PC-3 (cell line): ENCODE measurements at regions not wholly inside any gene's neighbourhood (a gene's known extent, or its start where the extent isn't known, plus 50 kb on each side); places are given as distances from the start of the nearest gene placed in this dataset.

Experiments
- ATAC-seq: fragments of 200-7000 bp; cut with Tn5 transposase; 2 replicates; pipeline ENCODE4 v1.9.1; 2020; ENCODE audit warnings: mild to moderate bottlenecking, moderate library complexity
- BruUV-seq: library from RNA; stranded (reverse); fragments of 400-500 nt; replicated peaks from 2 replicates; lab custom pipeline; 2021; lab: Mats Ljungman, UMichigan
- CTCF ChIA-PET: fragments of 300-600 bp; sonication (Branson Sonifier 250); formaldehyde crosslinking; loops from one replicate; lab custom pipeline; 2022; ENCODE audit warnings: antibody characterized with exemption; lab: Charles Lee
- POLR2A ChIA-PET: fragments of 300-600 bp; sonication (Branson Sonifier 250); formaldehyde crosslinking; loops from one replicate; lab custom pipeline; 2022; ENCODE audit warnings: antibody characterized with exemption; ENCODE audit not compliant: unreplicated experiment; lab: Charles Lee
- DNase-seq: peaks from one replicate; pipeline ENCODE4 v3.0.0-alpha.2; 2015
- H2AFZ ChIP-seq: fragments of 300-600 bp; sonication (generic); 2 replicates; pipeline ENCODE4 v1.6.0; 2016; ENCODE audit warnings: antibody characterized with exemption, low read length
- H3F3A ChIP-seq: fragments of 300-600 bp; sonication (generic); one replicate; pipeline ENCODE4 v1.6.0; 2017; ENCODE audit warnings: antibody characterized with exemption, low read length, control low read depth, mild to moderate bottlenecking; ENCODE audit not compliant: unreplicated experiment
- H3K27ac ChIP-seq: fragments of 300-600 bp; sonication (generic); 2 replicates; pipeline ENCODE4 v1.5.1; 2016; ENCODE audit warnings: mild to moderate bottlenecking, low read length
- H3K27me3 ChIP-seq: fragments of 300-600 bp; sonication (generic); 2 replicates; pipeline ENCODE4 v1.6.1; 2016; ENCODE audit warnings: low read length, mixed read lengths
- H3K36me3 ChIP-seq: fragments of 300-600 bp; sonication (generic); 2 replicates; pipeline ENCODE4 v1.6.1; 2016; ENCODE audit warnings: low read depth, mixed run types, low read length, mixed read lengths
- H3K4me1 ChIP-seq: fragments of 300-600 bp; sonication (generic); 2 replicates; pipeline ENCODE4 v1.5.1; 2016; ENCODE audit warnings: low read length; ENCODE audit not compliant: insufficient read depth
- H3K4me2 ChIP-seq: fragments of 300-600 bp; sonication (generic); 2 replicates; pipeline ENCODE4 v1.6.0; 2016; ENCODE audit warnings: low read length
- H3K4me3 ChIP-seq: fragments of 300-600 bp; sonication (generic); 2 replicates; pipeline ENCODE4 v1.5.1; 2016; ENCODE audit warnings: mild to moderate bottlenecking, low read length, mixed read lengths
- H3K79me2 ChIP-seq: fragments of 300-600 bp; sonication (generic); 2 replicates; pipeline ENCODE4 v1.6.1; 2017; ENCODE audit warnings: low read length, mixed read lengths
- H3K9ac ChIP-seq: fragments of 300-600 bp; sonication (generic); 2 replicates; pipeline ENCODE4 v1.6.0; 2016; ENCODE audit warnings: mild to moderate bottlenecking, low read length
- H3K9me2 ChIP-seq: fragments of 300-600 bp; sonication (generic); replicated peaks from 2 replicates; pipeline ENCODE4 v1.6.1; 2016; ENCODE audit warnings: mixed run types, low read length, mixed read lengths
- H3K9me3 ChIP-seq: fragments of 300-600 bp; sonication (generic); 2 replicates; pipeline ENCODE4 v1.6.1; 2016; ENCODE audit warnings: low read length, mixed read lengths
- H4K20me1 ChIP-seq: fragments of 300-600 bp; sonication (generic); 2 replicates; pipeline ENCODE4 v1.6.1; 2016; ENCODE audit warnings: low read length, mixed read lengths
- EZH2 ChIP-seq: fragments of 300-600 bp; sonication (generic); IDR thresholded peaks from one replicate; pipeline ENCODE4 v1.6.1; 2017; ENCODE audit warnings: antibody characterized with exemption, mild to moderate bottlenecking, low read length; ENCODE audit not compliant: unreplicated experiment
- EZH2phosphoT487 ChIP-seq: fragments of 300-600 bp; sonication (generic); IDR thresholded peaks from 2 replicates; pipeline ENCODE4 v1.6.1; 2018; ENCODE audit warnings: mild to moderate bottlenecking, antibody characterized with exemption, low read length, borderline replicate concordance
- intact Hi-C: fragments of 100-400 bp; cut with micrococcal nuclease; formaldehyde crosslinking; loops from 2 replicates; pipeline ENCODE4 v1.9.0; 2023
- TF ChIP-seq, protein P1 (sequence below): fragments of 300-600 bp; sonication (generic); conservative IDR thresholded peaks from 2 replicates; pipeline ENCODE4 v1.5.1; 2017; ENCODE audit warnings: antibody characterized with exemption, low read depth, mild to moderate bottlenecking, low read length

DNA sequence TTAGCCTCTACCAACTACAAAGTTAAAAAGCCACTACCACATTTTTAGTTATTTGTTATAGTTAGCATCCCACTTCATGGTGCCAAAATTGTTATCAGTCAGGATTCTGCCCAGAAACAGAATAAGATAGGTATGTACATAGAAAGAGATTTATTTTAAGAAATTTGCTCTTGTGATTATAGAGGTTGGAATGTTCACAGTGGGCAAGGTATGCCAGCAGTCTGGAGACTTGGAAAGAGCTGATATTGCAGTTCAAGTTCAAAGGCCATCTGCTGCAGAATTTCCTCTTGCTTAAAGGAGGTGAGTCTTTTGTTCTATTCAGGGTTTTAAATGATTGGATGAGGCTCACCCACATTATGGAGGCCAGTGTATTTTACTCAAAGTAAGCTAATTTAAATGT lies 143.8 kb upstream of the POU1F1 start:
- Histone ChIP-seq H3K9me2 (no peaks in the 10 kb centered on the region), H3K27ac (no peak overlapping the region), H3K4me2 (no peak overlapping the region), H3K27me3 (no peaks in the 10 kb centered on the region), H3K9ac (no peak overlapping the region), H3K4me1 (no peaks in the 10 kb centered on the region), H3K79me2 (no peaks in the 10 kb centered on the region), H3K9me3 (0 out of 2 replicates have a peak, but pooled peaks cover 6% of the 10 kb centered on the region), H3F3A (no peaks in the 10 kb centered on the region), H2AFZ (no peak overlapping the region), H3K4me3 (no peak overlapping the region), H3K36me3 (no peaks in the 10 kb centered on the region), H4K20me1 (no peaks in the 10 kb centered on the region)
- ChIA-PET POLR2A (no interaction called here), CTCF (no interaction called here)
- no TSS peak for BruUV-seq
- ATAC-seq: no peak
- intact Hi-C loops: no loop called here
- no peak for DNase-seq
- TF ChIP-seq EZH2 (no peak), EZH2phosphoT487 (no peak)

DNA sequence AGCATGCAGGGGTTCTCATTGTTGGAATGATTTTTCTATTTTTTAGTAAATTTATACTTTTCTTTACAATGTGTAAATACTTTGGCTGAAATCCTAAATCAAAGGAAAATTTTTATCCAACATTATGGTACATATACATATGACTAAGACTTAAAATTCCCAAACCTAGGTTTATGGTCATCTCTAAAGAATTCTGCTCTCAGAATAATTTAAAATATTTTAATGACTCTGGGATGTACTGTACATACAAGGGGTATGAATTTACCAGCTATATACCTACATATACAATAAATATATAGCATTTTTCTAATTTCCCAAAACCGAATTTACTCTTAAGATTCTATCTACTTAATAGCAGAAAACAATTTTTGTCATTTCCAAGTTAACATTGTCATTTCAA lies 137.9 kb upstream of the POU1F1 start:
- intact Hi-C loops: no loop called here
- CTCF ChIA-PET: no interaction called here
- H3K9ac ChIP-seq: no peak overlapping the region
- H4K20me1 ChIP-seq: no peaks in the 10 kb centered on the region
- no peaks in the 10 kb centered on the region for H3K36me3 ChIP-seq
- H3K9me3 ChIP-seq: 0 out of 2 replicates have a peak, but pooled peaks cover 7% of the 10 kb centered on the region
- POLR2A ChIA-PET: no interaction called here
- DNase-seq (no peak), ATAC-seq (no peak)
- TF ChIP-seq EZH2 (no peak), EZH2phosphoT487 (no peak)
- TF ChIP-seq, protein P1, sequence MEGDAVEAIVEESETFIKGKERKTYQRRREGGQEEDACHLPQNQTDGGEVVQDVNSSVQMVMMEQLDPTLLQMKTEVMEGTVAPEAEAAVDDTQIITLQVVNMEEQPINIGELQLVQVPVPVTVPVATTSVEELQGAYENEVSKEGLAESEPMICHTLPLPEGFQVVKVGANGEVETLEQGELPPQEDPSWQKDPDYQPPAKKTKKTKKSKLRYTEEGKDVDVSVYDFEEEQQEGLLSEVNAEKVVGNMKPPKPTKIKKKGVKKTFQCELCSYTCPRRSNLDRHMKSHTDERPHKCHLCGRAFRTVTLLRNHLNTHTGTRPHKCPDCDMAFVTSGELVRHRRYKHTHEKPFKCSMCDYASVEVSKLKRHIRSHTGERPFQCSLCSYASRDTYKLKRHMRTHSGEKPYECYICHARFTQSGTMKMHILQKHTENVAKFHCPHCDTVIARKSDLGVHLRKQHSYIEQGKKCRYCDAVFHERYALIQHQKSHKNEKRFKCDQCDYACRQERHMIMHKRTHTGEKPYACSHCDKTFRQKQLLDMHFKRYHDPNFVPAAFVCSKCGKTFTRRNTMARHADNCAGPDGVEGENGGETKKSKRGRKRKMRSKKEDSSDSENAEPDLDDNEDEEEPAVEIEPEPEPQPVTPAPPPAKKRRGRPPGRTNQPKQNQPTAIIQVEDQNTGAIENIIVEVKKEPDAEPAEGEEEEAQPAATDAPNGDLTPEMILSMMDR: no peak
- no peaks in the 10 kb centered on the region for H3K79me2 ChIP-seq
- no peak overlapping the region for H3K4me2 ChIP-seq
- no peak overlapping the region for H3K4me3 ChIP-seq
- H3F3A ChIP-seq: no peaks in the 10 kb centered on the region
- no peak overlapping the region for H2AFZ ChIP-seq
- no TSS peak for BruUV-seq
- H3K4me1 ChIP-seq: no peaks in the 10 kb centered on the region
- no peaks in the 10 kb centered on the region for H3K9me2 ChIP-seq
- H3K27me3 ChIP-seq: no peaks in the 10 kb centered on the region
- H3K27ac ChIP-seq: no peak overlapping the region

DNA sequence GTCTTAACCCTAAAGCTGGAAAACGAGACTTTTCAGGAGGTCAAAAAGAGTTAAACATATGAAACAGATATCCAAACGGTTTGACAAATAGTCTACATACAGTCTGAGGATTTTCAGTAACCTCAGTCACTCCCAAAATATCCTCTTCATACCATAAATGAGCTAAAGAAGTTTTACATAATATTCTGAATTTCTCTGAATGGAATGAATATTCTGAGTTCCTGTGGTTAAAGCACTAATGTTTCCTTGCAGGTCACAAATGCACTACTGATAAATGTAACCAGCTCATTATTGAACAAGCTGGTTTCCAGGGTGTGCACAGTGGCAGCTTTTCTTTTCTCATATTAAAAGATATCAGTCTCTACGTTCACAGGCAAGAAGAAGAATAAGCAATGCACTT lies 137.4 kb upstream of the POU1F1 start:
- no peaks in the 10 kb centered on the region for H3K4me1 ChIP-seq
- intact Hi-C loops: no loop called here
- 0 out of 2 replicates have a peak, but pooled peaks cover 7% of the 10 kb centered on the region for H3K9me3 ChIP-seq
- H3K79me2 ChIP-seq: no peaks in the 10 kb centered on the region
- no peaks in the 10 kb centered on the region for H3K27me3 ChIP-seq
- H3K4me2 ChIP-seq: no peak overlapping the region
- BruUV-seq: no TSS peak
- DNase-seq (no peak), ATAC-seq (no peak)
- no peaks in the 10 kb centered on the region for H3K9me2 ChIP-seq
- no peaks in the 10 kb centered on the region for H3K36me3 ChIP-seq
- no peaks in the 10 kb centered on the region for H3F3A ChIP-seq
- no peak overlapping the region for H3K9ac ChIP-seq
- ChIA-PET POLR2A (no interaction called here), CTCF (no interaction called here)
- H3K27ac ChIP-seq: no peak overlapping the region
- no peaks in the 10 kb centered on the region for H4K20me1 ChIP-seq
- H2AFZ ChIP-seq: no peak overlapping the region
- H3K4me3 ChIP-seq: no peak overlapping the region
- TF ChIP-seq, protein P1: no peak
- TF ChIP-seq EZH2: no peak
- TF ChIP-seq EZH2phosphoT487: no peak
